ENCODE measurements at regions not wholly inside any gene's neighbourhood (a gene's known extent, or its start where the extent isn't known, plus 50 kb on each side); places are given as distances from the start of the nearest gene placed in this dataset.

GRCh38 chr17:72536788-72537187, 416.0 kb downstream of the SOX9 start:
- no peak overlapping the region for H3K27ac ChIP-seq
- DNase-seq (no peak), ATAC-seq (no peak)
- H3K9me3 ChIP-seq: no peaks in the 10 kb centered on the region
- H3K4me1 ChIP-seq: peaks cover 5% of the 10 kb centered on the region
- no peaks in the 10 kb centered on the region for H3K36me3 ChIP-seq
- no peaks in the 10 kb centered on the region for H3K27me3 ChIP-seq
- intact Hi-C loops (cut with DNase I): no loop called here
- no peak overlapping the region for H3K4me3 ChIP-seq
- TF ChIP-seq, protein P1, sequence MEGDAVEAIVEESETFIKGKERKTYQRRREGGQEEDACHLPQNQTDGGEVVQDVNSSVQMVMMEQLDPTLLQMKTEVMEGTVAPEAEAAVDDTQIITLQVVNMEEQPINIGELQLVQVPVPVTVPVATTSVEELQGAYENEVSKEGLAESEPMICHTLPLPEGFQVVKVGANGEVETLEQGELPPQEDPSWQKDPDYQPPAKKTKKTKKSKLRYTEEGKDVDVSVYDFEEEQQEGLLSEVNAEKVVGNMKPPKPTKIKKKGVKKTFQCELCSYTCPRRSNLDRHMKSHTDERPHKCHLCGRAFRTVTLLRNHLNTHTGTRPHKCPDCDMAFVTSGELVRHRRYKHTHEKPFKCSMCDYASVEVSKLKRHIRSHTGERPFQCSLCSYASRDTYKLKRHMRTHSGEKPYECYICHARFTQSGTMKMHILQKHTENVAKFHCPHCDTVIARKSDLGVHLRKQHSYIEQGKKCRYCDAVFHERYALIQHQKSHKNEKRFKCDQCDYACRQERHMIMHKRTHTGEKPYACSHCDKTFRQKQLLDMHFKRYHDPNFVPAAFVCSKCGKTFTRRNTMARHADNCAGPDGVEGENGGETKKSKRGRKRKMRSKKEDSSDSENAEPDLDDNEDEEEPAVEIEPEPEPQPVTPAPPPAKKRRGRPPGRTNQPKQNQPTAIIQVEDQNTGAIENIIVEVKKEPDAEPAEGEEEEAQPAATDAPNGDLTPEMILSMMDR (IDR thresholded peaks at IDR 0.05): no peak

DNA sequence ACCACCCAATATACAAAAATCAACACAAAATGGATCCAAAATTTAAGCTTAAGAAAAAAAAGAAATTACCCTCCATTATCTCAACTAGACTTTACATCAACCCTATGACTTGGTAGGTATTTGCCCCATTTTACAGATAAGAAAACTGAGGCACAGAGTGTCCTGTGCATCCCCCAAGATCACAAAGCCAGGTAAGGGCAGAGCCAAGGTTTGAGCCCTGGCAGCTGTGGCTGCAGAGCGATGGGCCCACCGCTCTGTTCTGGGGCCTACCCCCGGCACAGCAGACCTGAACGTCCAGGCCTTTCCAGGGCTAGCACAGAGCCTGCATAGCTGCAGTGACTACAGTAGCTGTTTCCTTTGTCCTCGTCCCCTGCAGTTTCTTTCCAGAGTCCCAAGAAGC, 417.6 kb downstream of the SOX9 start:
- H3K27ac ChIP-seq: no peak overlapping the region
- ATAC-seq (no peak), DNase-seq (no peak)
- no peaks in the 10 kb centered on the region for H3K9me3 ChIP-seq
- intact Hi-C loops (cut with DNase I): no loop called here
- H3K27me3 ChIP-seq: no peaks in the 10 kb centered on the region
- TF ChIP-seq, protein P1 (IDR thresholded peaks at IDR 0.05): no peak
- peaks cover 5% of the 10 kb centered on the region for H3K4me1 ChIP-seq
- no peaks in the 10 kb centered on the region for H3K36me3 ChIP-seq
- no peak overlapping the region for H3K4me3 ChIP-seq

DNA sequence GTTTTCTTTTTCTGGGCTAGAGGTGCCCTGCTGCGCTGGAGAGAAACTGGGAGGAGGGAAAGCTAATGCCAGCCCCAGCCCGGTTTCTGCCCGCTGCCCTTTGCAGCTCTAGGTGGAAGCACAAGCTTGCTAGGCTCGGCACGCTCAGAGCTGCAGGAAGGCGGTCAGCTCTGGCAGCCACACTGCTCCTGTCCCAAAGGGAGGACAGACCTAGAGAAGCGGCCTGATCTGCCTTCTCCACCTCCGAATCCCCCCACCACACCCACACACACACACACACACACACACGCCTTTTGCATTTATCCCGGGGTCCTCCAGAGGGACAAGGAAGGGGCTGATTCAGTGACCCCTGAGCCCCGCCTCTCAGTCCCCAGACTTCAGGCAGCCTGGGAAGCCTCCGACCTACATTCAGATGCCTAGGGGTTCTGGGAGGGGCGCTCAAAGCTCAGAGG, 418.1 kb downstream of the SOX9 start:
- no peak overlapping the region for H3K4me3 ChIP-seq
- ATAC-seq (no peak), DNase-seq (no peak)
- peaks cover 5% of the 10 kb centered on the region for H3K4me1 ChIP-seq
- TF ChIP-seq, protein P1 (IDR thresholded peaks at IDR 0.05): no peak
- no peaks in the 10 kb centered on the region for H3K27me3 ChIP-seq
- no peaks in the 10 kb centered on the region for H3K36me3 ChIP-seq
- intact Hi-C loops (cut with DNase I): no loop called here
- H3K27ac ChIP-seq: no peak overlapping the region
- H3K9me3 ChIP-seq: no peaks in the 10 kb centered on the region

- ATAC-seq (peak; percentile 98), DNase-seq (peak; percentile 85)
- peak overlapping the region; percentile 26 for H3K4me3 ChIP-seq
- intact Hi-C loops (cut with DNase I): no loop called here
- no peaks in the 10 kb centered on the region for H3K9me3 ChIP-seq
- peaks cover 5% of the 10 kb centered on the region for H3K4me1 ChIP-seq
- no peaks in the 10 kb centered on the region for H3K27me3 ChIP-seq
- no peaks in the 10 kb centered on the region for H3K36me3 ChIP-seq
- H3K27ac ChIP-seq: no peak overlapping the region
- TF ChIP-seq, protein P1 (IDR thresholded peaks at IDR 0.05): peak; percentile 83
These were observed 419.4 kb downstream of the SOX9 start for GRCh38 chr17:72539981-72540897.

DNA sequence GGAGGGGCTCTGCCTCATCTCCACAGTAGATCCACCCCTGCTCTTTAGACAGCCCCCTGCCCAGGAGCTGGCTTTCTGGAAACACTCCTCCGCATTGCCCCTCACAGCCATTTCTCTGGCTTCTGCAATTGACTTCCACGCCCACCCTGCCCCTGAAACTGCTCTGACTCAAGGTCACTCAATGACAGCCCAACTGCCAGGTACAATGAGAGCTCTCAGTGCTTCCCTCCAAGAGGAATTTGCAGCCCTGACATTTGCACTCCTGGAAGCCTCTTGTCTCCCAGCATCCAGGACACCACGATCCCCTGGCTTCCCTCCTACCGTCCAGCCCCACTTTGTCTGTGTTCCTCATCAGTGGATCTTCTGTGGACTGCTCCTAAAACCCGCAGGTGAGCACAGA, 421.5 kb downstream of the SOX9 start:
- intact Hi-C loops (cut with DNase I): no loop called here
- no peak for DNase-seq
- TF ChIP-seq, protein P1 (IDR thresholded peaks at IDR 0.05): no peak

More for the DNA sequence above, 421.5 kb downstream of the SOX9 start:
- no peak for ATAC-seq
- H3K4me3 ChIP-seq: no peak overlapping the region
- H3K27ac ChIP-seq: no peak overlapping the region
- no peaks in the 10 kb centered on the region for H3K27me3 ChIP-seq
- no peaks in the 10 kb centered on the region for H3K36me3 ChIP-seq
- H3K4me1 ChIP-seq: peaks cover 5% of the 10 kb centered on the region
- H3K9me3 ChIP-seq: no peaks in the 10 kb centered on the region
